ENCODE measurements at regions not wholly inside any gene's neighbourhood (a gene's known extent, or its start where the extent isn't known, plus 50 kb on each side); places are given as distances from the start of the nearest gene placed in this dataset.

DNA sequence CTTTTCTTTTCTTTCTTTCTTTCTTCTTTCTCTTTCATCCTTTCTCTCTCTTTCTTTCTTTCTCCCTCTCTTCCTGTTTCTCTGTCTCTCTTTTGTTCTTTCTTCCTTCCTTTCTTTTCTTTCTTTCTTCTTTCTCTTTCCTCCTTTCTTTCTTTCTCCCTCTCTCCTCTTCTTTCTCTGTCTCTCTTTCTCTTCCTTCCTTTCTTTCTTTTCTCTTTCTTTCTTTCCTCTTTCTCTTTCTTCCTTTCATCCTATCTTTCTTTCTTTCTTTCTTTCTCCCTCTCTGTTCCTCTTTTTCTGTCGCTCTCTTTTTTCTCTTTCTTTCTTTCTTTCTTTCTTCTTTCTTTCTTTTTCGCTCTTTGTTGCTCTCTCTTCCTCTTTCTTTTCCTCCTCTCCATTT lies 1149.2 kb upstream of the AUTS2 start:
- no peak for DNase-seq (ENCODE audit: low spot score)
- no peak for FAIRE-seq

DNA sequence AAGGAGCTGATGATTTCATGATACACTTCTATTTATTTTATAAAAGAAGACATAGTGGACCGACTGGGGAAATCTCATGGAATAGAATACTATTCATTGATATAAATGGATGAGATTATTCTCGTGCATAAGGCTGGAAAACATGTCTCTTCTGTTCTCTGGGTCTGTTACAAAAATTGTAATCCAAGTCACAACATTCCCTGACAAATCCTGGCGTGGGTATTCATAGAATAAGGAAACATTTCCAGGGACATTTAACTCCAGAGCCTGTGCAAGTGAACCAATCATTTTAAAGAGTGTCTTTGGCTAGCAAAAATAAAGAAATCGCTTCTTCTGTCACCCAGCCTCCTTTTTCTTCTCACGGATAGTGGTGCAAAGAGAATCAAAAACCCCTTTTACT lies 1148.5 kb upstream of the AUTS2 start:
- FAIRE-seq (no peak), DNase-seq (ENCODE audit: low spot score) (no peak)

DNA sequence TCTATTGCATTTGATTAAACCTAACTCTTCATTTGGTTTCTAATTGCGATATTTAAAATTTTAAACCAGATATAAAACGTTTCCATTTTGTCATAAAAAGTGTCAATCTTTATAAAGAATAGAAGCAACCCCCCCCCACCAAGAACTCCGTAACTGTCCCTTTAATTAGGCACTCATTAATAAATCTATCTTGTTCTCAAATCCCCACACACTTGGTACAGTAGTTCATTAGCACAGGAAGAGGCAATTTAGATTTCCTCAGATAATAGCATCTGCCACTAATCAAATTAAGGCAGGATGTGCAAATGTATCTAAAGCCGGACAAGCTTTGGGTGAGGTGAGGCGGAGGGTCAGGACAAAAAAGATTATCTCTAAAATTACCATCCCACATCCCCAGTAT lies 1143.3 kb upstream of the AUTS2 start:
- FAIRE-seq (no peak), DNase-seq (ENCODE audit: low spot score) (no peak)

DNA sequence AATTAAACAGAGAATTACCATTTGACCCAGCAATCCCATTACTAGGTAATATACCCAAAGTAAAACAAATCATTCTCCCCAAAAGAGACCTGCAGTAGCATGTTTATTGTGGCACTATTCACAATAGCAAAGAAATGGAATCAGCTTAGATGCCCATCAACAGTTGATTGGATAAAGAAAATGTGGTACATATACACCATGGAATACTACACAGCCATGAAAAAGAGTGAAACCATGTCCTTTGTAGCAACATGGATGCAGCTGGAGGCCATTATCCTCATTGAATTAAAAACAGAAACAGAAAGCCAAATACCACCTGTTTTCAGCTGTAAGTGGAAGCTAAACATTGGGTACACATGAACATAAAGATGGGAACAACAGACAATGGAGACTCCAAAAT lies 1141.8 kb upstream of the AUTS2 start:
- FAIRE-seq (no peak), DNase-seq (ENCODE audit: low spot score) (no peak)

DNA sequence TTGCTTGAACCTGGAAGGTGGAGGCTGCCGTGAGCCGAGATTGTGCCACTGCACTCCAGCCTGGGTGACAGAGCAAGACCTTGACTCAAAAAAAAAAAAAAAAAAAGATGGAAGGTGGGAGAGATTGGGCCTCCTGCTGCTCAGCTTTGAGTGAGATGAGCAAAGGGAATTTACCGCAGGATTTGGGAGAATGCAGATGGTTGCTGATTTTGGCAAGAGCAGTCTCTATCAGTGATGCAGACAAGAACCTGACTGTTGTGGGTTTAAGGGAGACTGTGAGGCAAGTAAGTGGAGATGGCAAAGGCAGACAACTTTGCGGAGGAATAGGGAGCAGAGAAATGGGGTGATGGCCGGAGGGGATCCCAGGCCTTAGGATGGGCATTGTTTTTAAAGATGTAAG lies 1140.8 kb upstream of the AUTS2 start:
- no peak for FAIRE-seq
- no peak for DNase-seq (ENCODE audit: low spot score)

DNA sequence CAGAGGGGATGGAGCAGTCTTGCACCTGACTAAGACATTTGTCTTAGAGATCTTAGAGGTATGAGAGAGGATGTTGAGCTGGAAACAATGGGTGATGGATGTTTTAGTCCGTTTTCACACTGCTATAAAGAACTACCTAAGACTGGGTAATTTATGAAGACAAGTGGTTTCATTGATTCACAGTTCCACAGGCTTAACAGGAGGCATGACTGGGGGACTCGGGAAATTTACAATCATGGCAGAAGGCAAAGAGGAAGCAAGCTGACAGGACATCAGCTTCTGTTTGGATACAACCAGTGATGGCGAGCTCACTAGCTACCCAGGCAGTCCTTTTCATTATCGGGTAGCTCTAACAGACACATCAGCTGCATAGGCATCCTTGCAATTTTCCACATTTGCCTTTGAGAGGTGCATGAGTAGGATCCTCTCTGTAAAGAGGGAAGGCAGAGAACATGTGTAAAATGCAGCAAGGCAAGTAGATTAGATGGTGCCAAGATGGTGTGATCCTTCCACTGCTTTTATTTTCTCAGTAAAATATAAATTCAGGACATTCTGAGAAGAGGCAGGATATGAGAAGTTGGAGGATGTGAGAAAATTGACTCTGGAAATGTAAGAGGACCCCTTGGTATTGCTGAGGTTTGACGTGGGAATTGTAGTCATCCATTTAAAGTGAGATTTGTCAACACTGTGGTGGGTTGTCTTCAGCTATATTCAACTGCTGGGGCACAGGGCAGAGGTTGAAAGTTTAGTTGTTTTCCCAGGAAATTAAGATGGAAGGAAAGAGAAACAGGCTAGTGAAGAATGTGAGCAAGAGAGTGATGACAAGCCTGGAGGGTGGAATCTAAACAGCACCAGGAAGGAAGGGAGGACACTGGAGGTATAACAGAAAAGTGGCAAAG lies 1140.0 kb upstream of the AUTS2 start:
- FAIRE-seq (no peak), DNase-seq (ENCODE audit: low spot score) (no peak)

DNA sequence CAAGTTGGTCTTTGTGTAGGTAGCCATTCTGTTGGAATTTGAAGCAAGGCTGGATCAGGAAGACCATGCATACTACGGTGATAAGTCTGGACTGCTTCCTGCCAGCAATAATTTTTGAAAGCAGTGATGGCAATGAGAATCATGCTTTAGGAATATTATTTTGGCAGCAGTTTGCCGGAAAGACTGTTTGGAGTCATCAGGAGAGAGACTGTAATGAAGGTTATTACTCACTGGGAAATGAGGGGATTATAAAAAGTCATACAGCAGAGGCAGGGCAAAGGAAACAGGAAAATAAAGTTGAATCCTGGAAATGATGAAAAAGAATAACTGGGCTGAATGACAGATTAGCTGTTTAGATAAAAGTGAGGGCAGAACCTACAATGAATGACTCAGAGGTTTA lies 1136.8 kb upstream of the AUTS2 start:
- no peak for DNase-seq (ENCODE audit: low spot score)
- FAIRE-seq: no peak

DNA sequence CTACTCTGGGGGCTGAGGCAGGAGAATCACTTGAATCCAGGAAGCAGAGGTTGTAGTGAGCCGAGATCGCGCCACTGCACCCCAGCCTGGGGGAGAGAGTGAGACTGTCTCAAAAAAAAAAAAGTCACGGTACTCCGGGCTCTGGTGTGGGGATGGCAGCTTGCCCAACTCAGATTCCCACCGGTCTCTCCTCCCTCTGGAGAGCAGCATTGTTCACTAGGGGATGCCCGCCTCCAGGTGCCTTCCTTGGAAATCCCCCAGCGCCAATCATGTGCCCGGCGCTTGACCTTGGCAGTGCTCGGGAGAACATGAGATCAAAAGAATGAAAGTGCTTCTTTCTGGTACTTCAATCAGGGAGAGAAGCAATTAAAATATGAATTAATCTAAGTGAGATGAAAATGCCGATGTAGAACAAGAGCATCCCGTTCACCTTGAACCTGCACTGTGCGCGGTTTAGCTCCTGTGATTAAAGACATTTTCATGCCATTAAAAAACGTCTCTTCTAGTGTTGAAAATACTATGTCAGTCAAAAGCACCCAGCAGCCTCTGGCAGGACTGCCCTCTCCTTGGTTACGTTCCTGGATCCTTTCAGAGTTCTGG lies 1127.3 kb upstream of the AUTS2 start:
- FAIRE-seq (no peak), DNase-seq (ENCODE audit: low spot score) (peak; percentile 56)

DNA sequence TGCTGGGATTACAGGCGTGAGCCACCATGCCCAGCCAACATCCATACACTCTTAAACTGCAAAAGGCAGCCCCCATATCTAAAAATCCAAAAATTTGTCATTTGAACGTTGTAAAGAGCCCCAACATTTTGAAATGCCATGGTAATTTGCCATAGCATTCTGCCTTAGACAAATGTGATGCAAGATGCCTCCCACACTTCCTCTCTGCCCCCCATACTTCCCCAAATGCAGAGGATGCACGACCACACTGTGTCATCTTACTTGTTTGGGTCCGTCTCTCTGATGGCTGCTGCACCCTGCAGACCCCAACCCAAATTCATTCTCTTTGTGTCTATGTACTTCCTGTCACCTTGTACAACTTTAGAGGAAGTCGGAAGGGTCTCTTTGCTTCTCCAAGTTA lies 1125.6 kb upstream of the AUTS2 start:
- no peak for FAIRE-seq

DNA sequence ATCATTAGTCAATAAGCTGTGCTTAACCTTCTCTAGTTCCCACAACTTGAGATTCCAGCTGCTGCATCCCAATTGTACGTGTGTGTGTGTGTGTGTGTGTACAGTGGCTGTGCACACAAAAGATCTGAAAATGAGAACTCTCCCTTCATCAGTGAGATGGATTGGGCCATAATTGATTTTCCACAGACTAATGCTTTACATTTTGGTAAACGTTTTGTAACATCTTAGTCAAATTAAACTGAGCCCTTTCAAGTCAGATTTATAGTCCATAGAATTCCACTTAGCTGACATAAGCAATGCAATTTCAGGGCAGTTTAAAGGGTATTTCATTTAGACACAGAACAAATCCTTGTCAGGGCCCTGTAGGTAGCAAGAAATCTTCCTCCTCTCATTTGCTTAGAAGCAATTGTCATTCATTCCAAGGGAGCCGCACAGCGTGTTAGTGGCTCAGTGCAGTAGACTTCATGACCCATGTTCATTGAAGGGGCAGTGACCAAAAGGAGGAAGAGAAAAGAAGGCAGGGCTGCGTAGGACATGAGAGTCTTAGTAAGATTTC lies 1123.5 kb upstream of the AUTS2 start:
- DNase-seq (ENCODE audit: low spot score): no peak
- FAIRE-seq: no peak

More for the DNA sequence above, 1125.6 kb upstream of the AUTS2 start:
- no peak for DNase-seq (ENCODE audit: low spot score)

DNA sequence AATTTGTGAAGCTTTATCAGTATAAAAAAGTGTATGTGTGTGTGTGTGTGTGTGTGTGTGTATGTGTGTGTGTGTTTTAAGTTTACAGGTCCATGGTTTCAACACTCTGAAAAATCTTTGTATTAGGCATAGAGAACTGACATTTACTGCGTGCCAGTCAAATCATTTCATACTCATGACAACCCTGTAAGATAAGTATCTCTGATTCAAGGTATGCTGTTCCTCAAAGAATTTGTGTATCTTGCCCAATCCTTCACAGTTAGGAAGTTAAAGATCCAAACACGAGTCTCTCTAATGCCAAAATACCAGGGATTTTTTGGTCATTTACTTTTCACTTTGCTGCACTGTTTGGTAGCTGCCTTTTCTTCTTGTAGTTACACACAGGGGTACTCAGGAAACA lies 1121.3 kb upstream of the AUTS2 start:
- FAIRE-seq (no peak), DNase-seq (ENCODE audit: low spot score) (no peak)

DNA sequence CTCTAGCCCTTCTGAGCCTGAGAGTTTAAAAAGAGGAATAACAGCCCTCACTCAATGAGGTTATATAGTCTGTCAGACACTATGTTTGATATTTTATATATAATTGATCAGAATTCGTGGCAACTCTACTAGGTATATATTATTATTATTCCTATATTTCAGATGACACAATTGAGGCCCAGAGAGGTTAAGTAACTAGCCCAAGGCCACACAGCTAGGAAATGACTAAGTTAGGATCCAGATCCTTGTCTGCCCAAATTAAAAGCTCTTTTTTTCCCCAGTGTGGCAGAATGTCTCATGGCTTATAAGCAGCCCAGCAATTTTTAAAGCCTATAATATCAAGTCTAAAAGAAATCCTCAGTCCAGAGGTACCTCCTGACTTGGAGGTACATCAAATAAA lies 1119.9 kb upstream of the AUTS2 start:
- FAIRE-seq (no peak), DNase-seq (ENCODE audit: low spot score) (no peak)

DNA sequence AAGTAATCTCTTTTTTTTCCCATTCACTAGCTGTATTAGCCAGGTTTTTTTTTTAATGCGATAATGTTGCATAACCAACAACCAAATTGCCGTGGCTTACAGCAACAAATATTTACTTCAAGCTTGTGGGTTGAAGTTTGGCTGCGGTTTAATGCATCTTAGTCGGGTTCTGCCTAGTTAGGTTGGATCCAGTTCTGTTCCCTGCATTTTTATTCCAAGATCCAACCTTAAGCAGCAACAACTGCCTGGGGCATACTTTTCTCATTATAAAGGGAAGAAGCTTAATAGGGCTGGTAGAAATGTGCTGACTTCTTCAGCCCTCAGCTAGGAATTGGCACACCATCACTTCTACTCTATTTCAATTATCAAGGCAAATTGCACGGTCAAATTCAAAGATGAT lies 1115.5 kb upstream of the AUTS2 start:
- no peak for FAIRE-seq

DNA sequence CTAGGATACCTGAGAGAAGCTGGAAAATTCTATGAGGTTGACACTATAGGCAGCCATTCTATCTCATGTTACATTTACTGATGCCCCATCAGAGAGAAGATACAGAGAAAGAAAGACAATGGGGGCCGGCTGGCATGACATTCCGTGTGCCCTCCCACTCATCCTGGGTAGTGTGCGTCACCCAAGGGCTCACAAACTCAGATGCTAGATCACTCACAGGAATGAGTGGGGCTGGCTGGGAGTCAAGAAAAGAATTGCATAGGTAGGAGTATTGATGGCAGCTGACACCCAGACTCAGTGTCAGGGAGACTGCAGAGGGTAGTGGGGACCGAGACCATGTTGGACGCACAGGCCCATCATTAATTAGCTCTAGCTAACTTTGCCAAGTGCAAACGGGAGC lies 1113.5 kb upstream of the AUTS2 start:
- no peak for DNase-seq (ENCODE audit: low spot score)
- no peak for FAIRE-seq

More for the DNA sequence above, 1115.5 kb upstream of the AUTS2 start:
- no peak for DNase-seq (ENCODE audit: low spot score)

DNA sequence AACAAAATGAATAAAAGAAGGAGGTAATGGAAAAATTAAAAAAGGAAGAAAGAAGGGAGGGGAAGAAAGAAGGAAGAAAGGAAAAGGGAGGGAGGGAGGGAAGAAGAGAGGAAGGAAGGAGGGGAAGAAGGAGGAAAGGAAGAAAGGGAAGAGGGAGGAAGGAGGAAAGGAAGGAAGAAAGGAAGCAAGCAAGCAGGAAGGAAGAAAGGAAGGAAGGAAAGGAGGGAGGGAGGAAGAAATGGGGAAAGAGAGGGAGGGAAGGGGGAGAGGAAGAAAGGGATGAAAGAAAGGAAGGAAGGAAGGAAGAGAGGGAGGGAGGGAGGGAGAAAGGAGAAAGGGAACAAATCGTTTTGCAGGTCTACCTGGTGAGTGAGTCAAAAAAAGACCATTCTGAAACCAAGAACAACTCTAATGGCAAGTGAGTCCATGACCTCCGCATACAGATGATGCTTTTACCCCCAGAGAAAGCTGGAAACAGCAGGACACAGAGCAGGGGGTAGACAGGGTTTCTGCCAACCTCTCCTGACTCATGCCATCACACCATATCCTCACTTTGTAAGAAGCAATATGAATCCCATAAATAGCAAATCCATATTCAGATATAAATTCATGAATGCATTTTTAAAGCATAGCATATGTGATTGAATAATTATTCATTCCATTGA lies 1112.9 kb upstream of the AUTS2 start:
- FAIRE-seq: no peak

DNA sequence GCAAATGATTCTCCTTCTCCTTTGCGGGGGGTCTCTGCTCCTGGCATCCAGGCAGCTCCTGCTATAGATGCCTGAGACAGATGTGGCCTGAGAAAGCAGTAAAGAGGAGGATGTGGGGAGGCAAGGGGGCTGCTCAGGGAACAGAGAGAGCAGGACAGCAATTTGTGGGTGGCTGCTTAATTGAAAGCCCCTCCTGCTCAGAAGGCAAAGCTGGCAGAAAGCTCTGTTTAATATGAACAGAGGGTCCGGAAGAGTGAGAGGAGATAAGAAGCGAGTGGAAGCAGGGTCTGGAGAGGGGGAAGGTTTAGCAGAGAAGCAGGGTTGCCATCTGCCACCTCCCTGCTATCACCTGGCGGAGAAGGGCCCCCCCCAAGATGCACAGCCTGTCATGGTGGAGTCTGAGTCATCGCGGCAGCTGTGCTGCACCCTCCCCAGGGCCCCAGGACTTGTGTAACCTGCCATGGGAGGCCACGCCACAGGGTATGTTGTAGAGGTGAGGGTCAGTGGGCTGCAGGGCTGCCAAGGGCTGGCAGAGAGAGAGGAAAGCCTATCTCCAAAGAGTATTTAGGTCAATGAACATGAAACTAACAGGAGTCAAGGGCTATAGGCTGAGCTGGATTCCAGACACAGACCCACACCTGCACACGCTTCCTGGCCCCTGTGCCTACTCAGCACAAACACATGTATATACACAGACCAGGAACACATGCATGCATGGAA lies 1109.8 kb upstream of the AUTS2 start:
- DNase-seq (ENCODE audit: low spot score) (no peak), FAIRE-seq (no peak)

More for the DNA sequence above, 1112.9 kb upstream of the AUTS2 start:
- DNase-seq (ENCODE audit: low spot score): no peak

DNA sequence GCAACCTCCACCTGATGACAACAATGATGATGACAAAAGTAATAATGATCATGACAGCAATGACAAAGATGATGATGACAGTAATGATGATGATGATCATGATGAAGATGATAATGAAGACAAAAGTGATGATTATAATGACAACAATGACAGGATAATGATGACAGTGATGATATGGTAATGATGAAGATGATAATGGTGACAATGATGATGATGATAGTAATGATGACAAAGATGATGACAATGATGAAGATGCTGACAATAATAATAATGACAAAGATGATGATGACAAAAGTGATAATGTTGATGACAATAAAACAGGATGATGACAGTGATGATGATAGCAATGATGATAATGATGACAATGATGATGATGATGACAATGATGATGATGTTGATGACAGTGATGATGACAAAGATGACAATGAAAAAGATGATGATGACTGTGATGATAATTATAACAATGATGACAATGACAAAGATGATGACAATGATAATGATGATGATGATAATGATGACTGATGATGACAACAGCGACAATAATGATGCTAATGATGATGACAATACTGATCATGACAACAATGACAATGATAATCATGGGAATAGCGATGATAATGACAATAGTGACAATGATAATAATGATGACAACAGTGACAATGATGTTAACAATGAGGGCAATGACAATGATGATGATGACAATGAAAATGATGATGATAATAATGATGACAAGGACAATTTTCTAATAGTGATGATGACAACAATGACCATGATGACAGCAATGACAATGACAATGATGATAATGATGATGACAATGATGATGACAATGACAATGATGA lies 1106.5 kb upstream of the AUTS2 start:
- DNase-seq (ENCODE audit: low spot score) (no peak), FAIRE-seq (peak; percentile 92)

DNA sequence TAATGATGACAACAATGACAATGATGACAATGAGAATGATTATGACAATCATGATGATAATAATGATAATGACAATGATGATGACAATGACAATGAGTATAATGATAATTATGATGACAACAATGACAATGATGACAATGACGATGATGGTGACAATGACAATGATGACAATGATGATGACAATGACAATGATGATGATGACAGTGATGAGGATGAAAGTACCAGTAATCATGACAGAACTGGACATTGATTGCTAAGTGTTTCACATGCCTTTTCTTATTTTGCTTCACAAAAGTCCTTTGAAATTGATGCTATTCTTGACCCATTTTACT lies 1106.0 kb upstream of the AUTS2 start:
- DNase-seq (ENCODE audit: low spot score) (no peak), FAIRE-seq (no peak)

DNA sequence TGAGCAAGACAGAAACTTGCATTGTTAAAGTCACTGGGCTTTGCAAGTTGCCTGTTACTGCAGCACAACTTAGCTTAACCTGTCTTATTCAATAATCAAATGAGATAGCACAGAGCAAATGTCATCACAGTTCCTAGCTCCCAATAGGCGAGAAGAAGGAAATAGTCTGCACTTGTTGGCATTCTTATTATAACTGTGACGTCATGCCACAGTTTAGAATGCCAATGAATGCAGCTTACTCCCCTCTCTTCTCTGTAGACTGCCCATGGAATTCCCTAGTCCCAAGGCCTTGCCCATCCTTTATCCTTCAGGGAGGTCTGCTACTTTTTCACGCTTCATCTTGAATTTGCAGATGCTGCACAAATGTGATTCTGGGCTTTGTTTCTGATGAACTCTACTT lies 1094.9 kb upstream of the AUTS2 start:
- DNase-seq (ENCODE audit: low spot score): no peak
- no peak for FAIRE-seq

DNA sequence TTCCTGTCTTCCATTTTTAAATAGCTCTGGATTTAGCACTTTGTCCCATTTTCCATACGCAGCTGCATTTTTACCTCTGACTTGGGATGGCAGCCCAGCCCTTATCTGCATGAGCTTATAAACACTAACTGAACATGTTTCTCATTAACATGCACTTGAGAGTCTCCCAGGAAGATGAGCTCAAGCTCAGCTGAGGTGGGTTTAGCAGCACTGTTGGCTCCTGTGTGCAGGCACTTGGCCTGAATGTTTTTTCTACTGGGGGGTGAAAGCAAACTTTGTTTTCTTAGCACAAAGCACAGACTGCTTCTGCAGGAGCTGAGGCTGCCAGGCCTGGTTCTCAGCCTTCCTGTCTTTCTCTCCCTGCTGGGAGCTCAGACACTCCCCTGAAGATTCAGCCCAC lies 1093.6 kb upstream of the AUTS2 start:
- DNase-seq (ENCODE audit: low spot score) (no peak), FAIRE-seq (no peak)

DNA sequence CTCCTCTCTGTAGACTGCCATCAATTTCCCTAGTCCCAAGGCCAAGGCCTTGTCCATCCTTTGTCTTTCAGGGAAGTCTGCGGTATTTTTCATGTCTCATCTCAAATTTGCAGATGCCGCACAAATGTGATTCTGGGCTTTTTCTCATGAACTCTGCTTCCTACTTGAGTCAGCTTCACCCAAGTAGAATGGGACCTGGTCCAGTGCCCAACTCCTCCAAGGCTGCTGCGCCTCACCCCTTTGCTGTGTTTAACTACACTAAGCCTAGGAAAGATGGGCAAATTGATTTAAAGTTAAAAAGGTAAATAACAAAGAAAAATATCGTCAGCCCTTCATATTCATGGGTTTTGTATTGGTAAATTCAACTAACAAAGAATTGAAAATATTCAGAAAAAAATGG lies 1092.6 kb upstream of the AUTS2 start:
- no peak for FAIRE-seq
- no peak for DNase-seq (ENCODE audit: low spot score)

Data from urothelium cell line (cell line).